ENCODE measurements at regions not wholly inside any gene's neighbourhood (a gene's known extent, or its start where the extent isn't known, plus 50 kb on each side); places are given as distances from the start of the nearest gene placed in this dataset.

DNA sequence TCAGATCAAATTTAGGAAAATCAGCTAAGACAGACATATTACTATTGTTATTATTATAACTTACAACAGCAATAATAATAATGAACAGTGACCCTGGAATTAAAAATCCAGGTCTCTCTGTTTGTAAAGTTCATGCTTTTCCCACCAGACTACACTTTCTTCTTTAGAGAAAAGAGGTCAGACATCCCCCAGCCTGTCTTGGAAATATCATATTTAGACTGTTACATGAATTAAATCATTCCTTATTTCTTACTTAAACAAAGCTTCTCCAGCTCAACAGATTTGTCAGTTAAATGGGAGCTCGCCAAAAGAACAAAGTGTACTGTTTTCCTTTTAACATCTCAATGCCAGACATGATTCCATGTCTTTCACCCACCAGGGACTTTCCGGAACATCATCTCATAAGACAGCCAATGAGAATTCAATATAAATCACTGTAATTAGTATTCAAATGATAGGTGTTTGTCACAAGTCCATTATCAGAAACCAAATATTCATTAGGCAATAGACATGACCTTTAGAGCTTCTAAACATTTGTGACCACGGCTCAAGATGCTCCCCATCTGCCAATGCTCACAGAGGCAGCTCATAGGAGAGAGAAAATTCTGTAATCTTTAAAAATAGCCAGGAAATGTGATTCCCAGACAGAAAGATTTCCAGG lies 351.9 kb downstream of the ENC1 start:
- DNase-seq (ENCODE audit: low spot score), result no peak

DNA sequence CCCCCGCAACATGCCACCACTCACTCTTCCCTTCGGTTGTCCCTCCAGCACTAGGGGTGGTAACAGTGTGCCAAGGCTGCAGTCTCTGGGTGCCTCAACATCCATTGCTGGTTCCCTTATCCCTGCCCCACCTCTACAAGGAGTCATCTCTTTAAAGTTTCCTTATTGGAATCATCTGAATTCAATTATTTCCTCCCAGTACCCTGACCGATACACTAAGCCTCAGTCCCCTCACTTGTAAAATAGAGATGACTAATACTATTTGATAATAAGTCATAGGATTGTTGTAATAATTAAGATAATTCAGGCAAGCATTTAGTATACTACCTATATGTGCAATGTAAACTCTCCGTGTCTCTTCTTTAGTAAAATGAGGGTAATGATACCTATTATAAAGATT lies 352.5 kb downstream of the ENC1 start:
- DNase-seq (ENCODE audit: low spot score), result no peak

DNA sequence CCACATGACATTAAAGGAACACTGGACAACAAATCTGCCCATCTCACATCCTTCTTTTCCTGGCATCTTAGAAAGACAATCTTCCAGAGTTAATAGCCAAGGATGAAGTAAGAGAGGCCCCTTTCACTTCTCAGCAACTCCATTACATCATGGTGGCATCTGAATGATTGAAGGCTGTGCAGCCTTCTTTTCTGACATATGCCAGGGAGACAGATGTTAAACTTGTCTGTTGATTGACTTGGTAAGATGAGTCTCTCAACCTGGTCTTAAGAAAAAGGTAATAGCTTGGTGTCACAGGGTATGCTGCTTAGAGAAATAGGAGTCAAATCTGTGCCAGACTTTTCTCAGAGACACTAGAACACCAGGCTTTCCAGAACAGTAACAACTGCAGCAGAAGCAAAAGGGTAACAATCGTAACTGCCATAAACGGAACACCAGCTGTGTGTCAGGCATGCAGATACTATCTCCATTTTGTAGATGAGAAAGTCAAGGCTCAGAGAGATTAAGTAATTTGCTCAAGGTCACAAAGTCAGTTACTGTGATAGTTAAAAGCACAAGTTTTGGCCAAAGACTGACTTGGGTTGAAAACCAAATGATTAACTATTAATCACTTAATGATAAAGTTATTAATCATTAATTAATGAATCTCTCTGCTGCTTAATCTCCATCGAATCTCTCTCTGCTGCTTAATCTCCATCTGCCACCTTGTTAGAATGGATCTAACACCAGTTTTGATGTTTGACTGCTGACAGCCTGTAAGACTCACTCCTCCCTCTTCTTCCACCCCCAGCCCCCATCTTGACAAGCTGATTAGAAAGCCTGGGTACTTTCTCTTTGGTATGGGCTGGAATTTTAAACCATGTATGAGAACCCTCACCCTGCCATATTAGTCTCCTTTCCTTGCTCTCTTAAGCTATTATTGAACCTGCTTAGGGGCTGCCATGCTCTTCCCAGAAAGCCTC lies 353.5 kb downstream of the ENC1 start:
- no peak for DNase-seq (ENCODE audit: low spot score)

DNA sequence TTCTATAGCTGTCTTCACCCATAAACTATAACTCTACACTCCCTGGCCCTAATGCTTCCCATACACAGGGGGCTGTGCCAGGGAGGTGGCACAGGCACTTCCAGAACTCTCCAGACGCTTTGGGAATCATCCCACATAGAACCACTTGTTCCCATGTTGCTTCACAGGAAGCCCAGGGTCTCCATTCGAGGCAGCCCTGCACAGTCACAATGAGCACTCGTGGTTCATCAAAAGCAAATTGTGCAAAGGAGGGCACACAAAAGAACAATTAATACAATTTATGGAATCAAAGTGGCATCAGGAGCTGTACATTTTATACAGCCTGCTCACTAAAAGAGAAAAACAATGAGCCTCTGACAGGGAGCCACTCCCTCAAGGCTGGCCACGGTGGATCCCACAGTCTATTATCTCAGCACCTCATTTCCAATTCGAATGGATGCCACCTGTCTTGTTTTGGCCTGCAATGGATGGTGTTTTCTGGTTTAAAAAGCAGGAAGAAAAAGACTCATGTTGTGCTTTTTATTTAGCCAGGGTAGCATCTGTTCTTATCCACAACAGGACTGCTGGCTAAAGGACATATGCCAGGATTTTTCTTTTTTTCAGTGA lies 354.8 kb downstream of the ENC1 start:
- peak; percentile 9 for DNase-seq (ENCODE audit: low spot score)

DNA sequence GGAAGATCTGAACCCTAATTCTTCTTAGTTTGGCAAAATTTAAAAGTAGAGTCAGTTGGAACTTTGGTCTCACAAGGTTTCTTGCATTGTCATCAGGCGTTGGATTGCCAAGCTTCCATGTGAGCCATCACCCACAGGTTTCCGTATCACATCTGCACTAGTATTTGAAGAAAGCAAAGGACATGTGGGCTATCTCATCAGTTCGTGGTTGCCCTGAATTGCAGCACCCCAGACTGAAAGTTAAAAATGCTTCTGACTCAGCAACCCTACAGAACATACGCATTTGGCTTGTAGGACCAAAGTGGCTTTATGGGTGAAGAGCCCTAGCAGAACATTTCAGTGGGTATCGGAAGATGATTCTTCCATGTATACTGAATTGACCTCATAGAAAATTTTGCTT lies 358.0 kb downstream of the ENC1 start:
- no peak for DNase-seq (ENCODE audit: low spot score)

DNA sequence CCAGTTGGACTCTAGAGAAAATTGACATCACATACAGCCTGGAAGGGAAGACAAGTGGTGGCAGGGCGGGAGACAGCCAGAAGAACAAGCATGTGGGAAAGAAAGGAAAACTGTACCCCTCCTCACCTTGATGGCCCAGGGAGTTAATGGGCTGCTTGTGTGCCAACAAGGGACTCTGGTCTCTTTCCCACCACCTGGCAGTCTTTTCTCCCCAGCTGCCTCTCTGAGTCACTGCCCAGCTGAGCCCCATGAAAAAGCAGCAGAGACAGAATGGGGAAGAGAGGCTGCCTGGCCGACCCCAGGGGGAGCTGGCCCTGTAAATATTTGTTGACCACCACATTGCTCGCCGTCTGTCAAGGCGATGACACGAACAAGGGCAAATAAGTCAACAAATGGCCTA lies 359.4 kb downstream of the ENC1 start:
- DNase-seq (ENCODE audit: low spot score), result no peak

DNA sequence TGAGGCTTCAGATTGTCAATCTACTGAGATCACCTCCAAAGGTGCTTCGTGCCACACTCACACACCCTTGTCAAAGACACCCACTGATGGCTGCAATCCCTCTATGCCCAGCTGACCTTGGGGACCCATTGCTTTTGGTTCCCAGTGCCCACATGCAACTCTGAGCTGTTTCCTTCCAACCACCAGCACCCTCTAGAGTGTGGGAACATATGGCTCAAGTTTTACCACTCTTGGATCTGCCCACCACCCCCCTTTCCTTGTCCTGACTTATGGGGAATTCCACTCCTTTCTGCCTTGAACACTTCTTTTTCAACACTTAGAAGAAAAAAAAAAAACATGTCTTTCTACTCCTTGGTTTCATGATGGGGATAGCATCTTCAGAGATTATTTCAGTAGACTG lies 360.2 kb downstream of the ENC1 start:
- no peak for DNase-seq (ENCODE audit: low spot score)

DNA sequence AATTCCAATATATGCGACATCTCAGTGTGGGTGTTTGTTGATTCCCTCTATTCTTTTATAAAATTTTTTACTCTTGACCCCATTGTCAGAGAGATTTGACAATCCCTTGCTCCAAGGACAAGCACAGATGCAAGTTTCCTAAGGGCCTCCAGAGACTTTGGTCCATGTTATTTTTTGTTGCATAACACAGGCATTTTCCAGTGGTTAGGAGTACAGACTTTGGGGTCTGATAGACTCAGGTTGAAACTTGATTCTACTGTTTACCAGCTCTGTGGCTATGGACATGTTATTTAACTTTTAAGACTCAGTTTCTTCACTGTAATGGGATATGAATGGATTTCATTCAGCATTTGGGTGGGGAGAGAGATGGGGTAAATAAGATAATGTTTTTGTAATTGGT lies 361.3 kb downstream of the ENC1 start:
- no peak for DNase-seq (ENCODE audit: low spot score)

DNA sequence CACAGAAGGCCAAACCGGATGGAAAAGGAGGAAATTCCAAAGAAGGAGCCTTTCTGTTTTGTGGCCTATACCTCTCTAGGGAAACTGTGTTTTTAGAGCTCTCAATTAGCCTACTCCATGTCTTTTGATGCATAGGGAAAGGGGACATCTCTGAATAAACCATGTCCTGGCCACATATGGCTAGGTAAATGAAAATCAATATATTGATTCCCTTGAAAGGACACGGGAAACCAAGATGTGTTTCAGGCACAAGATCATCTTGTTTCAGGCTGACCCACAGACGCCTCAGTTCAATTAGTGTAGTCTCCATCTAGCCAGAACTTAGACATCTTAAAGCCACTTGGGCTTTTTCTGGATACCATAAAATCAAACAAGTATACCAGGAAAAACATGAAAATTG lies 363.1 kb downstream of the ENC1 start:
- DNase-seq (ENCODE audit: low spot score), result no peak

DNA sequence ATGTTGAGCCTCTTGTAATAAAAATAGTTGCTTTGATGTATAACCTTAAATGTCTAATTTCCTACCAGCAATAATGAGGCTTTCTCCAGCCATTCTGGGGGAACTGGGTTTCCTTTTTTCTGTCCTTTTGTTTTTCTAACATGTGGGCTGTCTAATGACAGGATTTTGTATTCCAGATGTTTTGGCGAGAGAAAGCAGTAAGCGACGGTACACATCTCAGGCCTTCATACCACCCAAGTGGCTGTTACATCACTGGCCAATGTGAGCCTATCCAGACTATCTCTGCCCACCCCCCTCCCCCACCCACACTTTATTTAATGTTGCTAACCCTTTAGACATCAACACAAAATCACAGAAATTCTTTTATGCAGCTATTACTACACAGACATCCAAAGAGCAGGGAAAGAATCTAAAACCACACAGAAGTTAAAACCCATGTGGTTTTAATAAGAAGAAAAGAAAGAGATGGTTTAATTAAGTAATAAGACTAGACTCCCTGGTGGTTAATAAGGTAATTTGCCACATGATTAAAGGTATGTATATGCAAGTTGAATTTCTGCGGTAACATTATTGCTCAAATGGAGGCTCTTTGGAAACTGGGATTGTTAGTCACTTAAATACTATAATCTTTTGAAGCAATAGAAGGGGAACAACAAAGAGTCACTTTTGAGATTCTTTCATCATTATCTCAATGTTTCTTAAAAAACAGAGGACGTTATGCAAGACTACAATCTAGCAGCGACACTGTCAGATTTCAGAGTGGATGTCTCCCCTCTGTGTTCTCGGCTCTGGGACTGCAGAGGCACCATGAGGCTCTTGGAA lies 365.1 kb downstream of the ENC1 start:
- DNase-seq (ENCODE audit: low spot score), result no peak

DNA sequence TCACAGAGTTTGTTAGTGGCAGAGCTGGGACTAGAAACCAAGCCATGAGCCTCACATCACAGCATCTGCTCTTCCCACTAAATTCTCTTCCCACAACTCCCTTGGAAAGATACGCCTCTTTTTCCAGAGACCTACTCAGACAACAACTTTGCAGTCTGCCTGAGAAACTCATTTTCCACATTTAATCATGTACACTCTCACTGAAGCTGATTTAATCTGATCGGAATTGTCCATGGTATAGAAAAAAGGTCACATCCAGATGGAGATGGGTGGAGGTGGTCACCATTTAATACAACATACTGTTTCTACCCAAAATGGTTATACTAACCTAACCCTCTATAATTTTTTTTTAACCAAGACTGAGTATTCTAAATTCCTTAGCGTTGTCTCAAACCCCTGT lies 366.2 kb downstream of the ENC1 start:
- DNase-seq (ENCODE audit: low spot score), result no peak

DNA sequence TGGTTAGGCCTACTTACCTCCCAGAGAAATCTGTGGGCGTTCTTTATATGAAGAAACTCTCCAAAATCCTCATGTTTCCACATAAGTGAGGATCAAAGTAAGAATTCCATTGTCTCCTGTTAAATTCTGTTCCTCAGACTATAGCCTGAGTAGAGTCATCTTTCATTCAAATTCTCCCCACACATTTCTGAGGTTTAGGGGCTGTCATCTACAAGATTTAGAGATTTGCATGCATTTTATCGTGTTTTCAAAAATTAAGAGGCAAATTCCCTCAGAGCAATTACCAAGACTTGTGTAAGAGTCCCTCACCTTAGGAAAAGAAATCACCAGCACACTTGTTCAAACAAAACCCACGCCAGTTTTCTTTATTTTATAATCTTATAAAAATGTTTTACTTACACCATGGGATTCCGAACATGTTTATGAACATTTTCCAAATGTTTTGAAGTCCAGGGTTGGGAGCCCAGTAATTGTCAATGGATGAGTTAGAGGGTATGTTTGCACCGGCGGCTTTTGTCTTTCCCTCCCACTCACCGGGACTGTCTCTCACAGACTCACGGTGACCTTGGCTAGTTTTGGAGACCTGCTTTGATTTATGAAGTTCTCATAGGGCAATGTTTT lies 367.6 kb downstream of the ENC1 start:
- DNase-seq (ENCODE audit: low spot score), result no peak

DNA sequence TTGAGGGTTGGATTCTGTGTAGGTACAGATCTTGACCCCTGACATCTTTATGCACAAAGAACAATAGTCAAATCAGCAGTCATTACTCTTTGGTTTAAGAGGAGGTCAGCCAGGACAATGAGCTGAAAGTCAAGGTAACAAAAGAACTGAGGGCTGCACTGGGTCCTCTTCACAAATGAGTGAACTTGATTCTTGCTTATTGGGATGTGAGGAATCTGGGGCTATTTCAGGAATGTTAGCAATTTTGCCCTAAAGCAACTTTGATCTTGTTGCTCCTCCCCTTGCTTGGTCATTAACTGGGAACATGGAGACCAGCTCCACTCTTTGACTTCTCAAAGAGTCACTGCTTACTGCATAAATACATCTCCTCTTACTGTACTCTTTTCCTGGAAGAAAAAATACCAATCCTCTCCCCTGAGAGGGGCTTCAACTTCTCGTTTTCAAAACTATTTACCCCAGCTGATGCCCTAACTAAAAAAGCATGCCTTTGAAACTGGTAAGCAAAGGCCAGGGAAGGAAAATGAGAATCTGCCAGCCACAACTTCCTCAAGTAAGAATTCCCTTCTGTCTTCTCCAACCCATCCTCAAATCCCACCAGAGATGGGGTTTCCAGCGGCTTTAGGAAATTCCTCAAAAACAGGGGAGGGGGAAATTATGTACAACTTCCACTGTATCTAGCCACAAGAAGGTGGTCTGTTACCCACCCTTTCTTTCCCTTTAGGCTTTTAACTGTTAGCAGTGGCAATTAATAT lies 368.3 kb downstream of the ENC1 start:
- no peak for DNase-seq (ENCODE audit: low spot score)

DNA sequence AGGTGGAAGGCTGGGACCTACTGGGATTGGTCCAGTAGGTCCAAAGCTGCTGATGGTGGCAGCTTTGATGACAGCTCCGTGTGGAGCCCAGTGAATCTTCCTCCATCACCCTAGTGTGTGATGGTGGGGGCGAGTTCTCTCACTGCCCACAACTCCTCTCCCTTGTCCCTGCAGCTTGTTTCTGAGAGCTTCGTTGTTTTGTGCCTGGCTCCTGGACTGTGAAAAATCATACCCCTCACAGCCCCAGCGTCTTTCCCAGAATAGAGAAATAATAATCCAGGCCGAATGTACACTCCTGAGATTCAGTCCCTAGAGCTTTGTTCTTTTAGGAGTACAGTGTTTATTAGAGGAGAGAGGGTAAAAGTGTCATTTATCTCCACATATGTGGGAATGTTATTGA lies 372.2 kb downstream of the ENC1 start:
- DNase-seq (ENCODE audit: low spot score), result no peak

DNA sequence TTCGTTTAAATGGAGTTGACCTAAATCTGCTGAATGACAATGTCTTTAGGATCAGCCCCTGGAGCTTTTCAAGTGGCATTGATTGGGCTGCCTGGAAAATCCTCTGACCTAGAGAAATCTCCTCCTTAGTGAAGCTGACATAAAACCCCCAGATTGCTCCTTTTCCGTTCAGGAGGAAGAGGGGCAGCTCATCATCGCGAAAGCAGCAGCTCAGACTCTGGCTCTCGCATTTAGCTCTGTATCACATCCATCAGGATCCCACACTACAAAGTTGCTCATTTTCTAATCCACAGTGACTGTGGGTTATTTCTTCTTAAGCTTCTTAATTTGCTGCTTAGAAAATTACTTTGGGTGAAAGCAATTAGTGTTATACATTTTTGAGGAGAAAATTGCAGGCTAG lies 373.7 kb downstream of the ENC1 start:
- DNase-seq (ENCODE audit: low spot score), result no peak

DNA sequence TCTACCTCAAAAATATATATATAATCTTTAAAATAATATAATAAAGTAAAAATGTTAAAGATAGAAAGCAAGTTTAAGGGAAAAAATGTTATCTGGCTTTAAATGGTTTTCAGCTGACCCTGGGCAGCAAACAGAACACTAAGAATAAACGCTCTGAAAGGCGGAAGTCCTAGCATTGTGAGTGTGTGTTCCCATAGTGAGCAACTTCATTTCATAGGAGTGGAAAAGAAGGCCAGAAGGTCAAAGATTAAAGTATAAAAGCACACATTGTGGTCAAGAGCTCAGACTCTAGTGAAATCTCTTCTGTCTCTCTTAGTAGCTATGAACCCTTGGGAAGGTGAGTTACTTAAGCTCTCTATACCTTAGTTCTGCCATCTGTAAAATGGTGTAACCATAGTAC lies 374.4 kb downstream of the ENC1 start:
- DNase-seq (ENCODE audit: low spot score), result no peak

DNA sequence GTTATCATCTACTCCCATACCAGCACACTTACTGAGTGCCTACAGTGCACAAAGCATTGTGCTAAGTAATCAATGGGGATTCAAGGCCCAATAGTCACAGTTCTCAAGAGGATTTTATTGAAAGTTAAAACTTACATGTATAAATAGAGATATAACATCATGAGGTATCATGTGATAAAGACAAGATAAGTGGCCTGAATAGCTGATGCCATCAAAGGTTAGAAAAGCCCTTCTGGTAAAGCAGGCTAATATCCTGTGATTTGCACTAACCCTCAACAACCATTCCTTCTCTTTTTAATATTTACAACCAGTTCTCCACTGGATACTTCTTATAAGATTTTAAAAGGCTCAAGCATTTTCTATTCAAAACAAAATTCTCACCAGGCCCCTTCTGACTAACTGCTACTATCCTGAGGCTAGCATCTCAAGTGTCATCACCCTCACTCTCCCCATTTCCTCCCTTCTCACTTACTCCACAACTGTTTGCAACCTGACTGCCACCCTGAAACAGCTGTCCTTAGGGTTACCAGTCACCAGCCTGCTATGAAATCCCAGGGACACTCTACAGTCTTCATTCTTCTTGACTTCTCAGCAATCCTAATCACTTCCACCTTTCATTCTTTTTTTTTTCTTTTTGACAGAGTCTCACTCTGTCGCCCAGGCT lies 377.9 kb downstream of the ENC1 start:
- no peak for DNase-seq (ENCODE audit: low spot score)

DNA sequence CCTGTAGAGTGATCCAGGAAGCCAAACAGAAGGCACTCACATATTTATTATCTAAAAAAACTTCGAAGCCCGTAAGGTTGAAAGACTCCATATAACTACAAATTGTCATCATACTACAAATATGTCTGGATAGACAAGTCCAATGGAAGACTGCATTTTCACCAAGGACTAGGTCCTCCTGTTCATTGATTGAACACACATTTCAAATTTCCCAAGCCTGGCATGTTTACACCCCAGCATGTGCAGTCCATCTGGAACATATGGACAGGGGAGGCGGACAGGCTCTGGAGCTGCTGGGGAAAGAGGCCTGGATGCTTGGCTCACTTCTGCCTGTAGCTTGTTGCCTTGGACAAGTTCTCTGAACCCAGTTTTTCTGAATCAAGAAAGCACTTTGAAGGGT lies 378.7 kb downstream of the ENC1 start:
- peak; percentile 71 for DNase-seq (ENCODE audit: low spot score)

DNA sequence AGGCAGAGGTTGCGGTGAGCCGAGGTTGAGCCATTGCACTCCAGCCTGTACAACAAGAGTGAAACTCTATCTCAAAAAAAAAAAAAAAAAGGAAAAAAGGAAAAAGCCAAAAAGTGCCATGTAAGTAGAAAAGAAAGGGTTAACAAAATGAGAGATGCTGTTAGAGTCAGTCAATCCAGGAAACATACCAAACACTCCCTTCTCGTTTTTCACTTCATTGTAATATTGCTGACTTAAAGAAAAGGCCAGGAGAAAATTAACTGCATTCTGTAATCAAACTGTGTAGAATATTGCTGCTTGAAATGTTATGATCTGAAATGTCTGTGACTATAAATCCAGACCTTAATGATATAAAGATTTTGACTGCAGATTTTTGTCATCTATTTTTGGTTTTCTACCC lies 379.1 kb downstream of the ENC1 start:
- DNase-seq (ENCODE audit: low spot score), result no peak

DNA sequence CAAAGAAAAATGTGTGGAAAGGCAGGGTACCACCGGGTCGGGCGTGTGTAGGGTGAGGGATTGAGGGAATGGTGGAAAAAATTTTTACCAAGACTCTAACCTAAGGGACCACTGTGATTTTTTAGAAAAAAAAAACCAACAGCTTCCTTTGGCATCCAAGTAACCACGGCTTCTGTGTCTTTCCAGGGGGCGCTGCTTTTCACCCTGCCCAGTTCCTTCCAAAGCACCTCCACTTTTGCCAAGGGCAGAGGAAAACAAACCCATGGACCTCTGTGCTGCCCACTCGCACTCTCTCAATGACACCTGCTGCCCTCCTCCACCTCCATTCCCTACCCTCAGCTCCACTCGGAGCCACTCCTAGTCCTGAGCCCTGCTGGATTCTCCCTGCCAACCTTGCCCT lies 381.0 kb downstream of the ENC1 start:
- no peak for DNase-seq (ENCODE audit: low spot score)

DNA sequence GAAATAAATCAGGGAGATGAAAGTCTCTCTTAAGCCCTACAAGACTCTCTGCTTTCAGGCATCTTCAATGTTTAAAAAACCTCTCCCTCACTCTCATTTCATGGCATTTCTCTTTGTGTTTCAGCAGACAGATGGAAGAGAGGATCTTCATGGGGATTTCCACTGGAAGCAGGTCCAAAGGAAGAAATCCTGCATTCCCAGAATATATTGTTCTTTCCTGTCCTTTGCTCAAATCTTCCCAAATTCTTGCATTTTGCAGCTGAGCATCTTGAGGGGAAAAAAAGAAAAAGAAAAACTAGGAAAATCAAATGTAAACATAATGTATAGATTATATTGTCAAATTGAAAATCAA lies 382.2 kb downstream of the ENC1 start:
- DNase-seq (ENCODE audit: low spot score), result no peak

All from cerebellar cortex (tissue), 1 donor.